H9 (cell line): ENCODE measurements at regions not wholly inside any gene's neighbourhood (a gene's known extent, or its start where the extent isn't known, plus 50 kb on each side); places are given as distances from the start of the nearest gene placed in this dataset.

Source experiments
- DNase-seq: peaks from one replicate; pipeline ENCODE4 v3.0.0-alpha.2; 2017
- H2AFZ ChIP-seq: one replicate; pipeline ENCODE4 v1.6.1; 2013; ENCODE audit warnings: mild to moderate bottlenecking, low read length, control low read depth, moderate library complexity
- H2AK5ac ChIP-seq: 2 replicates; pipeline ENCODE4 v1.6.1; 2013; ENCODE audit warnings: low read length, control low read depth, mixed read lengths; ENCODE audit not compliant: insufficient read length
- H2BK120ac ChIP-seq: one replicate; pipeline ENCODE4 v1.6.1; 2013; ENCODE audit warnings: low read depth, mild to moderate bottlenecking, low read length, control low read depth, inconsistent platforms; ENCODE audit not compliant: poor library complexity, severe bottlenecking
- H2BK12ac ChIP-seq: 2 replicates; pipeline ENCODE4 v1.6.1; 2013; ENCODE audit warnings: low read length, control low read depth, mixed read lengths, low read depth; ENCODE audit not compliant: insufficient read length
- H2BK15ac ChIP-seq: 2 replicates; pipeline ENCODE4 v1.6.1; 2013; ENCODE audit warnings: low read depth, low read length, control low read depth
- H2BK20ac ChIP-seq: one replicate; pipeline ENCODE4 v1.6.1; 2013; ENCODE audit warnings: low read depth, mild to moderate bottlenecking, low read length, control low read depth, inconsistent platforms; ENCODE audit not compliant: poor library complexity, severe bottlenecking
- H2BK5ac ChIP-seq: 2 replicates; pipeline ENCODE4 v1.6.1; 2013; ENCODE audit warnings: low read length, control low read depth, mixed read lengths; ENCODE audit not compliant: insufficient read length
- H3K14ac ChIP-seq: 2 replicates; pipeline ENCODE4 v1.6.1; 2013; ENCODE audit warnings: low read length, control low read depth; ENCODE audit not compliant: insufficient read depth
- H3K18ac ChIP-seq: 2 replicates; pipeline ENCODE4 v1.6.1; 2013; ENCODE audit warnings: low read depth, mild to moderate bottlenecking, mixed read lengths, low read length, control low read depth; ENCODE audit not compliant: insufficient read length
- H3K23ac ChIP-seq: 2 replicates; pipeline ENCODE4 v1.6.1; 2013; ENCODE audit warnings: low read length, control low read depth, mixed read lengths, low read depth; ENCODE audit not compliant: insufficient read length
- H3K23me2 ChIP-seq: 2 replicates; pipeline ENCODE4 v1.6.1; 2013; ENCODE audit warnings: low read depth, mild to moderate bottlenecking, mixed read lengths, low read length, control low read depth; ENCODE audit not compliant: insufficient read length, poor library complexity, severe bottlenecking
- H3K27ac ChIP-seq: 2 replicates; pipeline ENCODE4 v1.5.1; 2013; ENCODE audit warnings: low read length, control low read depth, mixed read lengths, low read depth; ENCODE audit not compliant: insufficient read length
- H3K27me3 ChIP-seq: 2 replicates; pipeline ENCODE4 v1.6.1; 2013; ENCODE audit warnings: low read length, control low read depth, inconsistent platforms; ENCODE audit not compliant: insufficient read depth
- H3K4ac ChIP-seq: 2 replicates; pipeline ENCODE4 v1.6.1; 2013; ENCODE audit warnings: low read depth, mild to moderate bottlenecking, control low read depth, inconsistent platforms, low read length, moderate library complexity
- H3K4me1 ChIP-seq: 2 replicates; pipeline ENCODE4 v1.6.1; 2013; ENCODE audit warnings: low read length, control low read depth, inconsistent platforms; ENCODE audit not compliant: insufficient read depth
- H3K4me2 ChIP-seq: 2 replicates; pipeline ENCODE4 v1.6.1; 2013; ENCODE audit warnings: low read length, control low read depth, mixed read lengths; ENCODE audit not compliant: insufficient read length, insufficient read depth
- H3K56ac ChIP-seq: 2 replicates; pipeline ENCODE4 v1.6.1; 2013; ENCODE audit warnings: low read depth, mild to moderate bottlenecking, mixed read lengths, low read length, control low read depth; ENCODE audit not compliant: insufficient read length
- H3K79me1 ChIP-seq: 2 replicates; pipeline ENCODE4 v1.6.1; 2013; ENCODE audit warnings: low read depth, mild to moderate bottlenecking, moderate library complexity, low read length, control low read depth, inconsistent platforms; ENCODE audit not compliant: insufficient read depth, poor library complexity, severe bottlenecking
- H3K79me2 ChIP-seq: 2 replicates; pipeline ENCODE4 v1.6.1; 2013; ENCODE audit warnings: low read length, control low read depth, inconsistent platforms; ENCODE audit not compliant: insufficient read depth
- H3K9ac ChIP-seq: 2 replicates; pipeline ENCODE4 v1.6.1; 2013; ENCODE audit warnings: low read length, control low read depth, mixed read lengths; ENCODE audit not compliant: insufficient read length; ENCODE audit errors: extremely low read depth
- H3K9me3 ChIP-seq: one replicate; pipeline ENCODE4 v1.6.1; 2013; ENCODE audit warnings: low read depth, low read length, inconsistent platforms; ENCODE audit not compliant: control insufficient read depth
- H3T11ph ChIP-seq: one replicate; pipeline ENCODE4 v1.6.1; 2013; ENCODE audit warnings: mild to moderate bottlenecking, low read length, control low read depth, inconsistent platforms
- H4K20me1 ChIP-seq: one replicate; pipeline ENCODE4 v1.6.1; 2013; ENCODE audit not compliant: control insufficient read depth, insufficient read length, insufficient read depth
- H4K5ac ChIP-seq: 2 replicates; pipeline ENCODE4 v1.6.1; 2013; ENCODE audit warnings: low read depth, mild to moderate bottlenecking, mixed read lengths, low read length, control low read depth; ENCODE audit not compliant: insufficient read length
- H4K8ac ChIP-seq: replicated peaks from 2 replicates; pipeline ENCODE4 v1.6.1; 2013; ENCODE audit warnings: low read length, control low read depth, mixed read lengths, low read depth; ENCODE audit not compliant: insufficient read length
- H4K91ac ChIP-seq: 2 replicates; pipeline ENCODE4 v1.6.1; 2013; ENCODE audit warnings: low read depth, mild to moderate bottlenecking, moderate library complexity, mixed read lengths, low read length, control low read depth; ENCODE audit not compliant: insufficient read length
- H3K27ac Mint-ChIP-seq, 3 experiments: 2 replicates in 2 of 3; 3 replicates in 1 of 3; pipeline ENCODE4 v1.8.0; 2020 to 2021; ENCODE audit warnings: mixed read lengths in 3 of 3, mild to moderate bottlenecking in 1 of 3, moderate library complexity in 1 of 3
- H3K27me3 Mint-ChIP-seq: 2 replicates; pipeline ENCODE4 v1.8.0; 2021; ENCODE audit warnings: low read depth, mild to moderate bottlenecking, moderate library complexity, mixed read lengths
- H3K36me3 Mint-ChIP-seq, 3 experiments: 2 replicates in 2 of 3; 3 replicates in 1 of 3; pipeline ENCODE4 v1.8.0; 2020 to 2021; ENCODE audit warnings: low read depth in 3 of 3, mixed read lengths in 3 of 3; ENCODE audit not compliant: insufficient read depth in 1 of 3
- H3K4me1 Mint-ChIP-seq, 2 experiments: 2 replicates each; pipeline ENCODE4 v1.8.0; 2020; ENCODE audit warnings: mixed read lengths in 2 of 2
- H3K4me3 Mint-ChIP-seq, 2 experiments: 2 replicates in 1 of 2; 3 replicates in 1 of 2; pipeline ENCODE4 v1.8.0; 2020 to 2021; ENCODE audit warnings: mild to moderate bottlenecking in 2 of 2, mixed read lengths in 2 of 2, moderate library complexity in 1 of 2
- H3K9me3 Mint-ChIP-seq, 2 experiments: 2 replicates in 1 of 2; 3 replicates in 1 of 2; pipeline ENCODE4 v1.8.0; 2020; ENCODE audit warnings: mild to moderate bottlenecking in 2 of 2, mixed read lengths in 2 of 2, moderate library complexity in 1 of 2
- WGBS: extraction: QIAGEN DNeasy Blood & Tissue Kit; methylation state at CpG from one replicate; pipeline ENCODE4 v1.1.7; 2013; ENCODE audit warnings: missing lambda C conversion rate, low lambda C conversion rate, mixed read lengths; ENCODE audit not compliant: insufficient read length; ENCODE audit errors: extremely low coverage; 5-methylcytosine and 5-hydroxymethylcytosine counted together
- TF ChIP-seq, protein P1 (sequence below): fragments of 200-600 bp; sonication (generic); conservative IDR thresholded peaks from 3 replicates; pipeline ENCODE4 v1.8.0; 2021; ENCODE audit warnings: antibody characterized with exemption, mild to moderate bottlenecking

DNA sequence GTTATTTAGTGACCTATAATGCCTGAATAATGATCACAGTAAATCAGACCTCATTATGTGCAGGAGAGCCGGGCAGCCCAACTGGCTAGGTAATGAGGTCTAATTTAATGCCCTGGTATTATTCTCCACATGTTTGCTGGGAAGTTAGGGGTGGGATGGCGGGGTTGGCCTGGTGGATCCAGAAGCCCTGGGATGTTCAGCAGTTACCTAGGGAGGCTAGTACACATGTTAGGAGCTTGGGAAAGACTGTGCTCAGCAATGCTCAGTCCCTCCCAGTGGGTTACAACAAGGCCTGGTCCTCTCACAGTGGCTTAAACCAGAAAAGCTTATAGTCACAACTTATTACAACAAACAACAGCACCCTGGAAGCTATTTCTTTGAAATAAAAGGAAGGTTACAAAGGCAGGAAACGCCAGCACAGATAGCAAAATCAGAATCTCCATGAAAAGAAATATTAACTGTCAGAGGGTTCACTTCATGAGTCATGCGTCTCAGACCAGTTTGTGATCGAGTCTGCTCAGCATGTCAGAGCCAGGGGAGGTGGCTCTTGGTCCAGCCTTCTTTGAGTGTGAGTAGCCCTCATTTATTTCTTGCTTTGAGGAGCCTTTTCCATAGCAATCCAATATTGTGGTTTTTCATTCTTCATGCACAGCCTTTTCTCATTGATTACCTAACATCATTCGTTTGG, 418.6 kb upstream of the NPVF start:
- H2BK120ac ChIP-seq: no peak overlapping the region
- H3K27ac ChIP-seq: no peak overlapping the region
- H3K27ac Mint-ChIP-seq: no peak overlapping the region
- H3K9me3 Mint-ChIP-seq: no peaks in the 10 kb centered on the region
- H4K5ac ChIP-seq: no peak overlapping the region
- WGBS: no CpG with 5 or more reads among the region's 6 CpGs
- no peak overlapping the region for H3K18ac ChIP-seq
- H2BK12ac ChIP-seq: no peak overlapping the region
- H3K4me2 ChIP-seq: no peak overlapping the region
- H3K23ac ChIP-seq: no peak overlapping the region
- H3T11ph ChIP-seq: no peak overlapping the region
- no peaks in the 10 kb centered on the region for H3K27me3 ChIP-seq
- no peak for DNase-seq
- H2AFZ ChIP-seq: no peak overlapping the region
- TF ChIP-seq, protein P1, sequence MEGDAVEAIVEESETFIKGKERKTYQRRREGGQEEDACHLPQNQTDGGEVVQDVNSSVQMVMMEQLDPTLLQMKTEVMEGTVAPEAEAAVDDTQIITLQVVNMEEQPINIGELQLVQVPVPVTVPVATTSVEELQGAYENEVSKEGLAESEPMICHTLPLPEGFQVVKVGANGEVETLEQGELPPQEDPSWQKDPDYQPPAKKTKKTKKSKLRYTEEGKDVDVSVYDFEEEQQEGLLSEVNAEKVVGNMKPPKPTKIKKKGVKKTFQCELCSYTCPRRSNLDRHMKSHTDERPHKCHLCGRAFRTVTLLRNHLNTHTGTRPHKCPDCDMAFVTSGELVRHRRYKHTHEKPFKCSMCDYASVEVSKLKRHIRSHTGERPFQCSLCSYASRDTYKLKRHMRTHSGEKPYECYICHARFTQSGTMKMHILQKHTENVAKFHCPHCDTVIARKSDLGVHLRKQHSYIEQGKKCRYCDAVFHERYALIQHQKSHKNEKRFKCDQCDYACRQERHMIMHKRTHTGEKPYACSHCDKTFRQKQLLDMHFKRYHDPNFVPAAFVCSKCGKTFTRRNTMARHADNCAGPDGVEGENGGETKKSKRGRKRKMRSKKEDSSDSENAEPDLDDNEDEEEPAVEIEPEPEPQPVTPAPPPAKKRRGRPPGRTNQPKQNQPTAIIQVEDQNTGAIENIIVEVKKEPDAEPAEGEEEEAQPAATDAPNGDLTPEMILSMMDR: no peak
- H2AK5ac ChIP-seq: no peak overlapping the region
- no peak overlapping the region for H4K8ac ChIP-seq
- H4K91ac ChIP-seq: no peak overlapping the region
- no peaks in the 10 kb centered on the region for H3K79me2 ChIP-seq
- no peaks in the 10 kb centered on the region for H3K9me3 ChIP-seq
- H3K4ac ChIP-seq: no peak overlapping the region
- H4K20me1 ChIP-seq: no peaks in the 10 kb centered on the region
- no peak overlapping the region for H2BK15ac ChIP-seq
- no peaks in the 10 kb centered on the region for H3K36me3 Mint-ChIP-seq
- H3K14ac ChIP-seq: no peak overlapping the region
- H2BK5ac ChIP-seq: no peak overlapping the region
- no peak overlapping the region for H3K4me3 Mint-ChIP-seq
- H3K27me3 Mint-ChIP-seq: no peaks in the 10 kb centered on the region
- no peak overlapping the region for H3K9ac ChIP-seq
- no peak overlapping the region for H3K56ac ChIP-seq
- H3K23me2 ChIP-seq: no peaks in the 10 kb centered on the region
- no peak overlapping the region for H2BK20ac ChIP-seq
- no peaks in the 10 kb centered on the region for H3K4me1 ChIP-seq
- no peaks in the 10 kb centered on the region for H3K4me1 Mint-ChIP-seq
- H3K79me1 ChIP-seq: no peaks in the 10 kb centered on the region
